ENCODE measurements at regions not wholly inside any gene's neighbourhood (a gene's known extent, or its start where the extent isn't known, plus 50 kb on each side); places are given as distances from the start of the nearest gene placed in this dataset.

GRCh38 chr6:84615987-84616386 is 148.4 kb downstream of the TBX18 start:
- Histone ChIP-seq H2BK15ac (ENCODE audit: low read length) (no peak overlapping the region), H3K4ac (replicated peaks; ENCODE audit: insufficient read length, low read depth, low read length) (no peak overlapping the region), H2BK120ac (replicated peaks; ENCODE audit: low read depth, low read length) (no peak overlapping the region), H3K4me1 (replicated peaks in 1 of 4; ENCODE audit: control insufficient read depth in 3 of 4, insufficient read depth in 4 of 4, low read length in 3 of 4) (peaks cover 0 to 3% (median 2%) of the 10 kb centered on the region in 4 experiments; a peak in 3 of 7 replicates), H4K20me1 (replicated peaks in 1 of 2; ENCODE audit: control insufficient read depth in 1 of 2, insufficient read depth in 2 of 2, low read length in 2 of 2) (no peaks in the 10 kb centered on the region), H3K4me3 (ENCODE audit: extremely low read depth in 1 of 4, insufficient read depth in 2 of 4, low read depth in 3 of 4, low read length in 4 of 4) (no peak overlapping the region), H2BK5ac (ENCODE audit: low read depth, low read length) (no peak overlapping the region), H2AK5ac (ENCODE audit: low read depth, low read length) (no peak overlapping the region), H3K27me3 (replicated peaks in 1 of 4; ENCODE audit: control insufficient read depth in 3 of 4, extremely low read depth in 1 of 4, insufficient read depth in 3 of 4, low read length in 3 of 4) (no peaks in the 10 kb centered on the region), H3K14ac (ENCODE audit: insufficient read length) (no peak overlapping the region), H3K79me2 (ENCODE audit: control insufficient read depth in 1 of 2, insufficient read depth in 2 of 2, low read length in 2 of 2) (no peaks in the 10 kb centered on the region), H2AFZ (ENCODE audit: low read length) (no peak overlapping the region), H2BK20ac (ENCODE audit: low read length) (no peak overlapping the region), H3K27ac (ENCODE audit: low read depth, low read length) (no peak overlapping the region), H3K79me1 (ENCODE audit: low read depth, low read length) (no peaks in the 10 kb centered on the region), H3K18ac (ENCODE audit: extremely low read depth, low read length) (no peak overlapping the region), H4K8ac (ENCODE audit: extremely low read depth, insufficient read depth, low read length) (no peak overlapping the region), H3K4me2 (ENCODE audit: insufficient read depth in 1 of 2, low read depth in 2 of 2, low read length in 2 of 2) (no peak overlapping the region), H4K5ac (ENCODE audit: insufficient read length, low read depth, low read length) (no peak overlapping the region), H3K9ac (replicated peaks in 1 of 4; ENCODE audit: extremely low read depth in 1 of 4, low read depth in 3 of 4, low read length in 3 of 4) (no peak overlapping the region), H3K36me3 (ENCODE audit: control insufficient read depth in 2 of 4, insufficient read depth in 4 of 4, low read length in 3 of 4) (no peaks in the 10 kb centered on the region), H3K9me3 (ENCODE audit: insufficient read depth in 2 of 2, low read depth in 1 of 2, low read length in 1 of 2) (no peaks in the 10 kb centered on the region), H3K56ac (replicated peaks; ENCODE audit: insufficient read length, low read depth, low read length) (no peak overlapping the region), H2BK12ac (ENCODE audit: low read depth, low read length) (no peak overlapping the region), H3K23me2 (ENCODE audit: low read depth, low read length) (no peaks in the 10 kb centered on the region), H4K91ac (replicated peaks; ENCODE audit: insufficient read length, low read length) (no peak overlapping the region), H3K23ac (ENCODE audit: insufficient read length) (no peak overlapping the region)
- FAIRE-seq (no peak), DNase-seq (ENCODE audit: low read depth in 1 of 2, low spot score in 2 of 2) (no peak)
- ChIA-PET POLR2A (ENCODE audit: partially characterized antibody) (interaction anchor here (0.7 to 0.8 kb wide), 2 partner anchors 17 to 1471 kb away, joined by 3 to 5 read pairs; no protein-coding TSS in a partner anchor), CTCF (ENCODE audit: partially characterized antibody) (no interaction called here)
- no peak for TF ChIP-seq CEBPB (IDR thresholded peaks at IDR 0.05; ENCODE audit: low read depth, low read length)
- no peak for TF ChIP-seq TAF1 (IDR thresholded peaks at IDR 0.05; ENCODE audit: low read depth, low read length)
- TF ChIP-seq SIN3A (conservative IDR thresholded peaks at IDR 0.05 in 1 of 2, IDR thresholded peaks at IDR 0.05 in 1 of 2; ENCODE audit: low read depth in 1 of 2, low read length in 2 of 2): no peak
- no peak for TF ChIP-seq NANOG (IDR thresholded peaks at IDR 0.05; ENCODE audit: insufficient read depth, low read depth, low read length, poor library complexity, severe bottlenecking)
- TF ChIP-seq RAD21 (IDR thresholded peaks at IDR 0.05 in 1 of 2, conservative IDR thresholded peaks at IDR 0.05 in 1 of 2; ENCODE audit: low read depth in 2 of 2, low read length in 2 of 2): no peak
- WGBS, 2 experiments (ENCODE audit: extremely low coverage in 1 of 2, insufficient coverage in 1 of 2, insufficient read length in 1 of 2, insufficient replicate concordance in 2 of 2, low coverage in 1 of 2, low lambda C conversion rate in 2 of 2, missing lambda C conversion rate in 1 of 2): 91% methylated on average over 2 of the region's 2 CpGs; no CpG with 5 or more reads in 1 of the 2 experiments

Measured in H1 (cell line).